ENCODE measurements at regions not wholly inside any gene's neighbourhood (a gene's known extent, or its start where the extent isn't known, plus 50 kb on each side); places are given as distances from the start of the nearest gene placed in this dataset.

GRCh38 chr9:134276453-134277245, 49.6 kb upstream of the RXRA start:
- DNase-seq: no peak
